GM12891 (cell line): ENCODE measurements at regions not wholly inside any gene's neighbourhood (a gene's known extent, or its start where the extent isn't known, plus 50 kb on each side); places are given as distances from the start of the nearest gene placed in this dataset.

Experiments
- PAX5 ChIP-seq: IDR thresholded peaks from 2 replicates; pipeline ENCODE4 v1.6.1; 2011; ENCODE audit warnings: low read length, moderate library complexity, mild to moderate bottlenecking; ENCODE audit not compliant: insufficient read depth, severe bottlenecking
- POLR2A ChIP-seq: IDR thresholded peaks from 2 replicates; pipeline ENCODE4 v1.6.1; 2011; ENCODE audit warnings: low read depth, low read length, control low read depth
- POLR2AphosphoS5 ChIP-seq: IDR thresholded peaks from 2 replicates; pipeline ENCODE4 v1.6.1; 2011; ENCODE audit warnings: low read depth, low read length, control low read depth
- POU2F2 ChIP-seq: IDR thresholded peaks from 2 replicates; pipeline ENCODE4 v1.6.1; 2011; ENCODE audit warnings: low read depth, mild to moderate bottlenecking, control low read depth, low read length, moderate library complexity
- SPI1 ChIP-seq: IDR thresholded peaks from 2 replicates; pipeline ENCODE4 v1.6.1; 2011; ENCODE audit warnings: low read depth, low read length, control low read depth
- TAF1 ChIP-seq: IDR thresholded peaks from 2 replicates; pipeline ENCODE4 v1.6.1; 2011; ENCODE audit warnings: low read depth, low read length, control low read depth

- TF ChIP-seq POLR2A (no peak), POU2F2 (no peak), POLR2AphosphoS5 (no peak), SPI1 (no peak), TAF1 (no peak), PAX5 (no peak)
Observed at GRCh38 chr9:129489838-129490582, 130.9 kb downstream of the C9orf50 start.
